CD4-positive, alpha-beta T cell (primary cell): ENCODE measurements at regions not wholly inside any gene's neighbourhood (a gene's known extent, or its start where the extent isn't known, plus 50 kb on each side); places are given as distances from the start of the nearest gene placed in this dataset.

ENCODE experiments used
- ATAC-seq: fragments of 200-7000 bp; cut with Tn5 transposase; one replicate; pipeline ENCODE4 v1.10.0; 2022; ENCODE audit warnings: mild to moderate bottlenecking; ENCODE audit not compliant: poor library complexity
- CTCF ChIA-PET: fragments of 350-600 bp; sonication (Branson Sonifier 250); formaldehyde crosslinking; loops from one replicate; lab custom pipeline; 2021; ENCODE audit warnings: antibody characterized with exemption, inconsistent platforms; lab: Charles Lee
- POLR2A ChIA-PET: fragments of 350-600 bp; sonication (Branson Sonifier 250); formaldehyde crosslinking; loops from one replicate; lab custom pipeline; 2021; ENCODE audit warnings: antibody characterized with exemption, inconsistent platforms; lab: Charles Lee
- DNase-seq, 14 experiments: peaks; one replicate each; pipeline ENCODE4 v3.0.0-alpha.2; 2013 to 2020; ENCODE audit warnings: mixed read lengths in 2 of 14
- H3K27ac ChIP-seq, 2 donors: one replicate each; pipeline versions ENCODE4 v1.5.1 to v1.7.0; 2013; ENCODE audit warnings: low read length in 2 of 2, low read depth in 1 of 2, mild to moderate bottlenecking in 1 of 2
- H3K27me3 ChIP-seq, 2 experiments: 1 replicate in 1 of 2; 2 replicates in 1 of 2; pipeline versions ENCODE4 v1.6.1 to v1.7.0; 2013; ENCODE audit warnings: low read length in 2 of 2, control low read depth in 1 of 2, mild to moderate bottlenecking in 1 of 2, moderate library complexity in 1 of 2; ENCODE audit not compliant: insufficient read depth in 2 of 2, control insufficient read depth in 1 of 2
- H3K36me3 ChIP-seq: one replicate; pipeline ENCODE4 v1.6.1; 2013; ENCODE audit warnings: low read length, control low read depth; ENCODE audit not compliant: insufficient read depth
- H3K4me1 ChIP-seq: one replicate; pipeline ENCODE4 v1.6.1; 2013; ENCODE audit warnings: low read length, control low read depth; ENCODE audit not compliant: insufficient read depth
- H3K4me3 ChIP-seq: one replicate; pipeline ENCODE4 v1.5.1; 2013; ENCODE audit warnings: mild to moderate bottlenecking, low read length, moderate library complexity
- H3K9me3 ChIP-seq, 2 experiments: 1 replicate in 1 of 2; 2 replicates in 1 of 2; pipeline versions ENCODE4 v1.6.1 to v1.7.0; 2013; ENCODE audit warnings: low read length in 2 of 2, mild to moderate bottlenecking in 2 of 2, control low read depth in 1 of 2, moderate library complexity in 1 of 2; ENCODE audit not compliant: control insufficient read depth in 1 of 2, insufficient read depth in 1 of 2
- H3K27ac Mint-ChIP-seq: one replicate; pipeline ENCODE4 v1.8.0; 2020; ENCODE audit warnings: mixed read lengths
- H3K27me3 Mint-ChIP-seq: one replicate; pipeline ENCODE4 v1.8.0; 2021; ENCODE audit warnings: mixed read lengths
- H3K36me3 Mint-ChIP-seq: one replicate; pipeline ENCODE4 v1.8.0; 2021; ENCODE audit warnings: low read depth, mixed read lengths
- H3K4me1 Mint-ChIP-seq: one replicate; pipeline ENCODE4 v1.8.0; 2021; ENCODE audit warnings: low read depth, mixed read lengths
- H3K4me3 Mint-ChIP-seq: one replicate; pipeline ENCODE4 v1.8.0; 2020; ENCODE audit warnings: mild to moderate bottlenecking, mixed read lengths
- H3K9me3 Mint-ChIP-seq: one replicate; pipeline ENCODE4 v1.8.0; 2020; ENCODE audit warnings: mixed read lengths
- intact Hi-C, 2 experiments: fragments of 100-400 bp; cut with DNase I in 1 of 2; cut with micrococcal nuclease in 1 of 2; formaldehyde crosslinking; loops; one replicate each; pipeline versions ENCODE4 v1.15.1 to v1.9.0; 2023 to 2025; cut with DNase I, micrococcal nuclease
- TF ChIP-seq, protein P1 (sequence below): fragments of 200-600 bp; IDR thresholded peaks from one replicate; pipeline ENCODE4 v1.8.0; 2022; ENCODE audit warnings: antibody characterized with exemption, mild to moderate bottlenecking

DNA sequence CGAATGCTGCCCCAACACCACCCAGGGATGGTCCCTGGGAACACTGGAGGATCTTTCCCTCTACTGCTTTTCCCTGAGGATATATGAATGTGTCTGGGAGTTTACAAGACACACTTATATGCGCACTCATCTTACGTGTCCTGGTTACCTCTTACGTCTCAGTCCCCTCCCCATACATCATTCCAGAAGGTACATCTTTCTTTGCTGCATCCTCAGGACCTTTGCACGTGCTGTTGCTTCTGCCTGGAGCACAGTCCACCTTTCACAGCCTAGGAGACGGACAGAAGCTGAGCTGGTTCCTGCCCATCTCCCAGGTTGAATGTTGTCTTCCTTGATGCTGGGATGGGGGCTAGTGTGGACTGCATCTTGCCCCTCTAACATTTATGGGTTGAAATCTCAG is 153.0 kb upstream of the FOXF1 start:
- no peak for ATAC-seq
- H3K9me3 Mint-ChIP-seq: peaks cover 5% of the 10 kb centered on the region
- peaks cover 44% of the 10 kb centered on the region for H3K27me3 Mint-ChIP-seq
- H3K27ac ChIP-seq: no peak overlapping the region
- CTCF ChIA-PET: no interaction called here
- peaks cover 10 to 29% of the 10 kb centered on the region in 2 experiments for H3K9me3 ChIP-seq
- H3K27ac Mint-ChIP-seq: no peak overlapping the region
- intact Hi-C loops: no loop called here
- H3K4me3 Mint-ChIP-seq: no peak overlapping the region
- H3K36me3 ChIP-seq: no peaks in the 10 kb centered on the region
- no peaks in the 10 kb centered on the region for H3K27me3 ChIP-seq
- H3K4me1 Mint-ChIP-seq: no peaks in the 10 kb centered on the region
- POLR2A ChIA-PET: no interaction called here
- no peaks in the 10 kb centered on the region for H3K36me3 Mint-ChIP-seq
- TF ChIP-seq, protein P1, sequence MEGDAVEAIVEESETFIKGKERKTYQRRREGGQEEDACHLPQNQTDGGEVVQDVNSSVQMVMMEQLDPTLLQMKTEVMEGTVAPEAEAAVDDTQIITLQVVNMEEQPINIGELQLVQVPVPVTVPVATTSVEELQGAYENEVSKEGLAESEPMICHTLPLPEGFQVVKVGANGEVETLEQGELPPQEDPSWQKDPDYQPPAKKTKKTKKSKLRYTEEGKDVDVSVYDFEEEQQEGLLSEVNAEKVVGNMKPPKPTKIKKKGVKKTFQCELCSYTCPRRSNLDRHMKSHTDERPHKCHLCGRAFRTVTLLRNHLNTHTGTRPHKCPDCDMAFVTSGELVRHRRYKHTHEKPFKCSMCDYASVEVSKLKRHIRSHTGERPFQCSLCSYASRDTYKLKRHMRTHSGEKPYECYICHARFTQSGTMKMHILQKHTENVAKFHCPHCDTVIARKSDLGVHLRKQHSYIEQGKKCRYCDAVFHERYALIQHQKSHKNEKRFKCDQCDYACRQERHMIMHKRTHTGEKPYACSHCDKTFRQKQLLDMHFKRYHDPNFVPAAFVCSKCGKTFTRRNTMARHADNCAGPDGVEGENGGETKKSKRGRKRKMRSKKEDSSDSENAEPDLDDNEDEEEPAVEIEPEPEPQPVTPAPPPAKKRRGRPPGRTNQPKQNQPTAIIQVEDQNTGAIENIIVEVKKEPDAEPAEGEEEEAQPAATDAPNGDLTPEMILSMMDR: no peak
- no peak for DNase-seq
- no peaks in the 10 kb centered on the region for H3K4me1 ChIP-seq
- H3K4me3 ChIP-seq: no peak overlapping the region

DNA sequence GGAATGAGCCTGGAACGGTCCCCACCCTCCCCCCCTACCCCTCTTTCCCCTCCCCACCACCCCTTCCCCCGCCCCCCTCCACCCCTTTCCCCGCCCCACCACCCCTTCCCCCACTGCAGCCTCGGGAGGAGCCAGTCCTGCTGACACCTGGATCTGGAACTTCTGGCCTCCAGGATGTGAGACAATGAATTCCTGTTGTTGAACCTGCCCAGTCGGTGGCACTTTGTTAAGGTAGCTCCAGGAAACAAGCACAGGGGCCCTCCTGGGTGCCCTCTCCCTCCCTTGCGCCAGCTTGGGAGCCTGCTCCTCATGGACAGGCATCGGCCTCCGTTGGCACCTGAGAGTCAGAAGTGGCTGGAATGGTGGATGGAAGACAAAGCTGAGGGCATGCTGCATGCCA is 152.4 kb upstream of the FOXF1 start:
- Mint-ChIP-seq H3K36me3 (no peaks in the 10 kb centered on the region), H3K27ac (no peak overlapping the region), H3K9me3 (peaks cover 5% of the 10 kb centered on the region), H3K27me3 (peaks cover 39% of the 10 kb centered on the region), H3K4me1 (no peaks in the 10 kb centered on the region), H3K4me3 (no peak overlapping the region)
- DNase-seq: no peak
- ATAC-seq: no peak
- Histone ChIP-seq H3K4me1 (no peaks in the 10 kb centered on the region), H3K9me3 (peaks cover 10 to 29% of the 10 kb centered on the region in 2 experiments), H3K27me3 (no peaks in the 10 kb centered on the region), H3K36me3 (no peaks in the 10 kb centered on the region), H3K27ac (no peak overlapping the region), H3K4me3 (no peak overlapping the region)
- intact Hi-C loops: no loop called here
- TF ChIP-seq, protein P1: no peak
- POLR2A ChIA-PET: no interaction called here
- CTCF ChIA-PET: no interaction called here

DNA sequence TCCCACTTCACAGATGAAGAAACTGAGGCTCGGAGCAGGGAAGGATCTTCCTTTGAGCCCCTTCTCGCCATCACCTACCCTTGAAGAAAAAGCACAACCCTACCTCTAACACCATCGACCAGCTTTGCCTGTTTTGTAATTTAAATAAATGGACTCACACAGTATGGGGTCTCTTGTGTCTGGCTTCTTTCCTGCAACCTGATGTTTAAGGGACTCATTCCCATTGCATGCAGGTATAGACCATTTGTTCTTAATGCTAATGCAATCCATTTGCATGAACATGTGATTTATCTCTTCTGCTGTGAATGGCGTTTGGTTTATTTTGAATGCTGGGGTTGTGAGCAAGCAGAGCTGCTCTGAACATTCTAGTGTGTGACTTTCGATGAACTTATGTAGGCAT is 150.8 kb upstream of the FOXF1 start:
- TF ChIP-seq, protein P1: no peak
- Mint-ChIP-seq H3K9me3 (peaks cover 5% of the 10 kb centered on the region), H3K4me1 (no peaks in the 10 kb centered on the region), H3K27ac (no peak overlapping the region), H3K36me3 (no peaks in the 10 kb centered on the region), H3K4me3 (no peak overlapping the region), H3K27me3 (peaks cover 37% of the 10 kb centered on the region)
- Histone ChIP-seq H3K27ac (no peak overlapping the region), H3K4me1 (no peaks in the 10 kb centered on the region), H3K27me3 (no peaks in the 10 kb centered on the region), H3K9me3 (peaks cover 10 to 19% of the 10 kb centered on the region in 2 experiments), H3K4me3 (no peak overlapping the region), H3K36me3 (no peaks in the 10 kb centered on the region)
- DNase-seq (no peak), ATAC-seq (no peak)
- POLR2A ChIA-PET: no interaction called here
- CTCF ChIA-PET: no interaction called here
- intact Hi-C loops: no loop called here
